M059J (cell line): ENCODE measurements at regions not wholly inside any gene's neighbourhood (a gene's known extent, or its start where the extent isn't known, plus 50 kb on each side); places are given as distances from the start of the nearest gene placed in this dataset.

Source experiments
- DNase-seq: peaks from one replicate; pipeline ENCODE4 v3.0.0-alpha.2; 2012; ENCODE audit warnings: low read depth

DNA sequence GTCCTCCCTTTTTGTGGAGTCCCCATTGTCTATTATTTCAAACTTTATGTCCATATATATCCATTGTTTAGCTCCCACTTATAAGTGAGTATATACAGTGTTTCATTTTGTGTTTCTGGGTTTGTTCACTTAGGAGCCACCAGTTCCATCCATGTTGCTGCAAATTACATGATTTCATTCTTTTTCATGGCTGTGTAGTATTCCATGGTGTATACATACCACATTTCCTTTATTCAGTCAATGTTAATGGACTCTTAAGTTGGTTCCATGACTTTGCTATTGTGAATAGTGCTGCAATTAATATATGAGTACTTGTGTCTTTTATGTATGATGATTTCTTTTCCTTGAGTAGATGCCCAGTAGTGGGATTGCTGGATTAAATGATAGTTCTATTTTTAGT lies 329.1 kb downstream of the AR start:
- DNase-seq: no peak

DNA sequence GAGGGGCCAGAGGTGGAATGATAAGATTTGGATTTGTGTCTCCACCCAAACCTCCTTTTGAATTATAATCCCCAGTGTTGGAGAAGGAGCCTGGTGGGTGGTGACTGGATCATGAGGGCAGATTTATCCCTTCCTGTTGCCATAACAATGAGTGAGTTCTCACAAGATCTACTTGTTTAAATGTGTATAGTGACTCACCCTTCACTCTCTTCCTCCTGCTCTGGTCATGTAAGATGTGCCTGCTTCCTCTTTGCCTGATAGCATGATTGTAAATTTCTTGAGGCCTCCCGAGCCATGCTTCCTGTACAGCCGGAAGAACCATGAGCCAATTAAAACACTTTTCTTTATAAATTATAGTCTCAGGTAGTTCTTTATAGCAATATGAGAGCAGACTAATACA lies 348.6 kb downstream of the AR start:
- DNase-seq: no peak

DNA sequence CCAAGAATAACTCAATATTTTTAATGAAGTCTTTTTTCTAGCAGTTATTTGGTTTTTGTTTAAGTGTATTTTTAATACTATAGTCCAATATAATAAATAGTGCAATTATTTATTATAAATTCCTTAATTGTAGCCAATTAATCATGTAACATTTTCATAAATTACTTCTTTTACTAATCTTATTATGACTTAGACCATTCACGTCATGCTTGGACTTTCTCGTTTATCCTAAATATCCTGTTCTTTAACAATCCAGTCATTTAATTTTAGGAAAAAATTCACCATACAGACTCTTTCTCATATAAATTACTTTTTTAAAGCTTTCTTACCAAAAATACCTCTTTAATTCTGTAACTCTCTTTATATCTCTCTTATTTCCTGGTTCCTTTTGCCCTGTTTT lies 350.1 kb downstream of the AR start:
- DNase-seq: peak; percentile 3

DNA sequence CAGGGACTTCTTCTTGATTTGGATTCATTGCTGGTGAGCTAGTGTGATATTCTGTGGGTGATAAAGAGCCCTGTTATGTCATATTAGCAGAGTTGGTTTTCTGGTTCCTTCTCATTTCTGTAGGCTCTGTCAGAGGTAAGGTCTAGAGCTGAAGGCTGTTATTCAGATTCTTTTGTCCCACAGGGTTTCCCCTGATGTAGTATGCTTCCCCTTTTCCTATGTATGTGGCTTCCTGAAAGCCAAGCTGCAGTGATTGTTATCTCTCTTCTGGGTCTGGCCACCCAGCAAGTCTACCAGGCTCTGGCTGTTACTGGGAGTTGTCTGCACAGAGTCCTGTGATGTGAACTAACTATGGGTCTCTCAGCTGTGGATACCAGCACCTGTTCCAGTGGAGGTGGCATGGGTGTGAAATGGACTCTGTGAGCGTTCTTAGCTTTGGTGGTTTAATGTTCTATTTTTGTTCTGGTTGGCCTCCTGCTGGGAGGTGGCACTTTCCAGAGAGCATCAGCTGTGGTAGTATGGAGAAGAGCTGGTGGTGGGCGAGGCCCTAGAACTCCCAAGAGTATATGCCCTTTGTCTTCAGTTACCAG lies 373.7 kb downstream of the AR start:
- DNase-seq: no peak

DNA sequence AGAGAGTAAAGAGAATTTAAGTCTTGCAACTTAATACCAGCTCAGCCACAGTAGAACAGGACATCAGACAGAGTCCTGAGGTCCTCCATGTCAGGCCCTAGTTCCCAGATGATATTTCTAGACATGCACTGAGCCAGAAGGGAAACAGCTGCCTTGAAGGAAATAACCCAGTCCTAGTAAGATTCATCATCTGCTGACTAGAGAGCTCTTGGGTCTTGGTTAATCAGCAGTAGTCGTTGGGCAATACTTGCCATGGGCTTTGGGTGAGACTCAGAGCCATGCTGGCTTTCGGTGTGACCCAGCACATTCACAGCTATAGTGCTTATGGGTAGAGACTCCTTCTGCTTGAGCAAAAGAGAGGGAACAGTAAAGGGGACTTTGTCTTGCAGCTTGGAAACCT lies 379.1 kb downstream of the AR start:
- no peak for DNase-seq

DNA sequence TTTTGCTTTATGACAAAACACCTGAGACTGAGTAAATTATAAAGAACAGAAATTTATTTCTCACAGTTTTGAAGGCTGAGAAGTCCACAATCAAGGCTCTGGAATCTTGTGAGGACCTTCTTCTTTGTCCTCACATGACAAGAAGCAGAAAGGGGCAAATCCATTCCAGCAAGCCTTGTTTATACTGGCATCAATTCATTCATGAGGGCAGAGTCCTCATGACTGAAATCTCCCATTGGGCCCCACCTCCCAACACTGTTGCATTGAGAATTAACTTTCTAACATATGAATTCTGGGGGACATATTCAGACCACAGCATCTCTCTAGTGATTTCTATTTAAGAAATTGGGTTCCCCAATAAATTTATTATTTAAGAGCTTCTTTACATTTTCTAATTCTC lies 395.4 kb downstream of the AR start:
- no peak for DNase-seq

DNA sequence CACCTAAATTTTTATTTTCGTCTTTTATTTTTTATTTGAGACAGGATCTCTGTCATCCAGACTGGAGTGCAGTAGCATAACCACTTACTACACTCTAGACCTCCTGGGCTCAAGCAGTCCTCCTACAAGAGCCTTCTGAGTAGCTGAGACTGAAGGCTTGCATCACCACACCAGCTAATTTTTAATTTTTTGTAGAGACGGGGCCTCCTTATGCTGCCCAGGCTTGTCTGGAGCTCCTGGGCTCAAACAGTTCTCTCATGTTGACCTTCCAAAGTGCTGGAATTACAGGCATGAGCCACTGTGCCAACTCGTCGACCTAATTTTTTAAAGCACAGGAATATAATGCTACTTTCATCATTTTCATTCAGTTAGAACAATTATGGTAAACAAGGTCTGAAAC lies 405.4 kb downstream of the AR start:
- DNase-seq: no peak

DNA sequence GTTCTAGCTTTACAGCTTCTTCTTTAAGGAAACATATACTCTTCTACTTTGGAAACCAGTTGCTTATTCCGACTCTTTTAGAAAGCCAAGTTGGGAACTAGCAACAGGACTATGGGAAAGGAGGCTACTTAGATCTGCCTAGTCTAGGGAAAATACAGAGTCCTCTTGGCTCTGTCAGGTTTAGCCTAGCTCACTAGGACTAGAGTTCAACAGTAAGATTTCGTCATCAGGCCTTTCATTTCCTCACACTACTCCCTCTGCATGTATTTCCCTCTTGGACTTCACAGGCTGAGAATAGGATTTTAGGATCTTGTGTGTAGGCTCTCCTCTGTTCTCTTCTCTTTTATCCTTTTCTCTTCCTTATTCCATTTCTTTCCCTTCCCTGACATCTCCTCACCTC lies 409.8 kb downstream of the AR start:
- no peak for DNase-seq

DNA sequence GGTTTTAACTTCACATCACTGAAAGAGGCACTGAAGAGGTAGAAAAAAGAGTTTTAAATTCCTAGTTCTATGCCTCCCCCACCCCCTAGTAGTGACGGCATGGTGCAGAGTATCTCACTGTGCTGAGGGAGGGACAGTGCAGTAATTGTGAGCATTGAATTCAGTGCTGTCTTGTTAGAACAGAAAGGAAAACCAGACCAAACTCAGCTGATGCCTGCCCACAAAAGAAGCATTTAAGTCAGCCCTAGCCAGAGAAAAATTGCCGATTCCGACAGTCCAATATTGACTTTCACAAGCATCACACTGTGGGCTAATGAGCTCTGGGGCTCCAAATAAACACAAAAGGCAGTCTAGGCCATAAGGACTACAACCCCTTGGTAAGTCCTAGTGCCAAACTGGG lies 417.7 kb downstream of the AR start:
- DNase-seq: no peak
